Activated CD4-positive, alpha-beta T cell treated with anti-CD3 and anti-CD28 coated beads for 4 hours (primary cell): ENCODE measurements at regions not wholly inside any gene's neighbourhood (a gene's known extent, or its start where the extent isn't known, plus 50 kb on each side); places are given as distances from the start of the nearest gene placed in this dataset.

ENCODE experiments used
- DNase-seq, 2 donors: peaks; one replicate each; pipeline ENCODE4 v3.0.0-alpha.2; 2020

GRCh38 chr18:3360211-3360610, 89.8 kb upstream of the TGIF1 start:
- no peak for DNase-seq

GRCh38 chr18:3367491-3368091, 82.4 kb upstream of the TGIF1 start:
- no peak for DNase-seq

GRCh38 chr18:3368193-3368592, 81.8 kb upstream of the TGIF1 start:
- DNase-seq, result no peak

- no peak for DNase-seq
Observed at GRCh38 chr18:3379685-3380084, 70.3 kb upstream of the TGIF1 start.

GRCh38 chr18:3380384-3380961, 69.5 kb upstream of the TGIF1 start:
- DNase-seq, result peak in 1 of 2 donors; percentile 12

- DNase-seq, result no peak
Observed at GRCh38 chr18:3383381-3383915, 66.5 kb upstream of the TGIF1 start.

GRCh38 chr18:3384664-3385563, 65.1 kb upstream of the TGIF1 start:
- DNase-seq, result no peak

GRCh38 chr18:3388323-3388722, 61.6 kb upstream of the TGIF1 start:
- DNase-seq, result no peak

GRCh38 chr18:3388980-3389379, 61.0 kb upstream of the TGIF1 start:
- DNase-seq, result no peak

GRCh38 chr18:3389977-3390376, 60.0 kb upstream of the TGIF1 start:
- no peak for DNase-seq

GRCh38 chr18:3391704-3392466, 58.1 kb upstream of the TGIF1 start:
- no peak for DNase-seq

- no peak for DNase-seq
Observed at GRCh38 chr18:3392467-3392855, 57.5 kb upstream of the TGIF1 start.

GRCh38 chr18:3394648-3395047, 55.3 kb upstream of the TGIF1 start:
- DNase-seq, result no peak

GRCh38 chr18:3395466-3395865, 54.5 kb upstream of the TGIF1 start:
- DNase-seq, result no peak

- no peak for DNase-seq
Observed at GRCh38 chr18:3397031-3397750, 52.8 kb upstream of the TGIF1 start.

GRCh38 chr18:3397786-3398185, 52.2 kb upstream of the TGIF1 start:
- DNase-seq, result no peak
